Testis (tissue), 2 donors: ENCODE measurements at regions not wholly inside any gene's neighbourhood (a gene's known extent, or its start where the extent isn't known, plus 50 kb on each side); places are given as distances from the start of the nearest gene placed in this dataset.

Experiments used
- POLR2A ChIP-seq: fragments of 450-650 bp; IDR thresholded peaks from one replicate; pipeline ENCODE4 v1.6.1; 2017; ENCODE audit warnings: antibody characterized with exemption, mild to moderate bottlenecking, moderate library complexity
- TF ChIP-seq, protein P1 (sequence below), 3 experiments: fragments of 450-650 bp in 2 of 3; fragments of 200-600 bp in 1 of 3; sonication (generic) in 1 of 3; IDR thresholded peaks; one replicate each; pipeline ENCODE4 v1.5.1; 2016 to 2019; ENCODE audit warnings: antibody characterized with exemption in 3 of 3, mild to moderate bottlenecking in 2 of 3, moderate library complexity in 1 of 3

DNA sequence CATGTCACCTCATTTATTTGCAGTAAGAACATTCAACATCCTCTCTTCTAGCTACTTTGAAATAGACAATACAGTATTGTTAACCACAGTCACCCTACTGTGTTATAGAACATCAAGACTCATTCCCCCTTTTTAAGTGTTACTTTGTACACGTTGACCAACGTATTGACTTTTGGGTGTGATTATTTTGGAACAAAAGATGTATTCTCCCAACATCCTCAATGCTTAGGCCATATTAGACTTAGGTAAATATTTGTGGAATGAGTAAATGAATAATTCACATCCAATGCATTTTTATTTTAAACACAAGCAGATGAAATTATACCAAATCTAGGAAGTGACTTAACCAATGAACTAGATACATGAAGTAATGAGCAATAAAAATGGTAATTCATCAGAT is 296.6 kb downstream of the CHRM3 start:
- TF ChIP-seq, protein P1, sequence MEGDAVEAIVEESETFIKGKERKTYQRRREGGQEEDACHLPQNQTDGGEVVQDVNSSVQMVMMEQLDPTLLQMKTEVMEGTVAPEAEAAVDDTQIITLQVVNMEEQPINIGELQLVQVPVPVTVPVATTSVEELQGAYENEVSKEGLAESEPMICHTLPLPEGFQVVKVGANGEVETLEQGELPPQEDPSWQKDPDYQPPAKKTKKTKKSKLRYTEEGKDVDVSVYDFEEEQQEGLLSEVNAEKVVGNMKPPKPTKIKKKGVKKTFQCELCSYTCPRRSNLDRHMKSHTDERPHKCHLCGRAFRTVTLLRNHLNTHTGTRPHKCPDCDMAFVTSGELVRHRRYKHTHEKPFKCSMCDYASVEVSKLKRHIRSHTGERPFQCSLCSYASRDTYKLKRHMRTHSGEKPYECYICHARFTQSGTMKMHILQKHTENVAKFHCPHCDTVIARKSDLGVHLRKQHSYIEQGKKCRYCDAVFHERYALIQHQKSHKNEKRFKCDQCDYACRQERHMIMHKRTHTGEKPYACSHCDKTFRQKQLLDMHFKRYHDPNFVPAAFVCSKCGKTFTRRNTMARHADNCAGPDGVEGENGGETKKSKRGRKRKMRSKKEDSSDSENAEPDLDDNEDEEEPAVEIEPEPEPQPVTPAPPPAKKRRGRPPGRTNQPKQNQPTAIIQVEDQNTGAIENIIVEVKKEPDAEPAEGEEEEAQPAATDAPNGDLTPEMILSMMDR (IDR thresholded peaks at IDR 0.05) = no peak
- no peak for TF ChIP-seq POLR2A
